GM23338 (cell line): ENCODE measurements at regions not wholly inside any gene's neighbourhood (a gene's known extent, or its start where the extent isn't known, plus 50 kb on each side); places are given as distances from the start of the nearest gene placed in this dataset.

ENCODE experiments used
- CREB1 ChIP-seq: fragments of 250-450 bp; sonication (Bioruptor Pico); IDR thresholded peaks from 2 replicates; pipeline ENCODE4 v1.5.0; 2020; ENCODE audit warnings: low read depth, mild to moderate bottlenecking, moderate library complexity
- CTCF ChIP-seq, 2 experiments: fragments of 200-600 bp in 1 of 2; sonication (generic) in 1 of 2; conservative IDR thresholded peaks; 2 replicates each; pipeline versions ENCODE4 v1.5.1 to v1.6.1; 2016 to 2017; ENCODE audit warnings: antibody characterized with exemption in 2 of 2, low read depth in 2 of 2, mild to moderate bottlenecking in 2 of 2, moderate library complexity in 1 of 2
- EZH2 ChIP-seq: fragments of 200-600 bp; sonication (generic); IDR thresholded peaks from one replicate; pipeline ENCODE4 v1.8.0; 2017; ENCODE audit warnings: antibody characterized with exemption, mild to moderate bottlenecking, low read depth; ENCODE audit not compliant: unreplicated experiment
- NANOG ChIP-seq: IDR thresholded peaks from 2 replicates; pipeline ENCODE4 v1.6.1; 2016; ENCODE audit warnings: antibody characterized with exemption, borderline replicate concordance
- STAT1 ChIP-seq: IDR thresholded peaks from one replicate; pipeline ENCODE4 v1.6.1; 2016; ENCODE audit warnings: antibody characterized with exemption; ENCODE audit not compliant: unreplicated experiment
- TF ChIP-seq, protein P1 (sequence below): IDR thresholded peaks from one replicate; pipeline ENCODE4 v1.6.1; 2018; ENCODE audit warnings: antibody characterized with exemption; ENCODE audit not compliant: unreplicated experiment

DNA sequence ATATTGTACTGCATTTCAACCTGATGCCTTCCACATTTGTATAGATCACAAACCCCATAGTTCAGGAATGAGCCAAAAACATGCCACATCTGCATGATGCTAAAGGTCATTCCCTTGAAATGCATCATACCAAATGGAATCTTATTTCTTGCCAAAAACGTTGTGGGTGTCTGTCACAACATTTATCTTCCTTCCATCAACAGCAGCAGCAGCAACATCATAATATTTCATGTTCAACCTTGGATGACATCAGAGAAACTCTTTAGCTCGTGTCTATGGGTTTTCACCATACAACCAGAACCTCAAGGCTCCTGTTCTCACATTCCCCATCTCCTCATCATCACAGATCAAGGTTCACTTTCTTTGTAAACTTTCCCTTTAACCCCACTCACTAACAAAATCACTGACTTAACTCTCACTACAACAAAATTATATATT, 221.3 kb upstream of the CTAGE1 start:
- TF ChIP-seq CREB1 (CRISPR knock-in tag) (no peak), NANOG (no peak), CTCF (conservative IDR thresholded peaks at IDR 0.05; ENCODE audit: low read depth in 2 of 2) (no peak), STAT1 (no peak), EZH2 (no peak)
- TF ChIP-seq, protein P1, sequence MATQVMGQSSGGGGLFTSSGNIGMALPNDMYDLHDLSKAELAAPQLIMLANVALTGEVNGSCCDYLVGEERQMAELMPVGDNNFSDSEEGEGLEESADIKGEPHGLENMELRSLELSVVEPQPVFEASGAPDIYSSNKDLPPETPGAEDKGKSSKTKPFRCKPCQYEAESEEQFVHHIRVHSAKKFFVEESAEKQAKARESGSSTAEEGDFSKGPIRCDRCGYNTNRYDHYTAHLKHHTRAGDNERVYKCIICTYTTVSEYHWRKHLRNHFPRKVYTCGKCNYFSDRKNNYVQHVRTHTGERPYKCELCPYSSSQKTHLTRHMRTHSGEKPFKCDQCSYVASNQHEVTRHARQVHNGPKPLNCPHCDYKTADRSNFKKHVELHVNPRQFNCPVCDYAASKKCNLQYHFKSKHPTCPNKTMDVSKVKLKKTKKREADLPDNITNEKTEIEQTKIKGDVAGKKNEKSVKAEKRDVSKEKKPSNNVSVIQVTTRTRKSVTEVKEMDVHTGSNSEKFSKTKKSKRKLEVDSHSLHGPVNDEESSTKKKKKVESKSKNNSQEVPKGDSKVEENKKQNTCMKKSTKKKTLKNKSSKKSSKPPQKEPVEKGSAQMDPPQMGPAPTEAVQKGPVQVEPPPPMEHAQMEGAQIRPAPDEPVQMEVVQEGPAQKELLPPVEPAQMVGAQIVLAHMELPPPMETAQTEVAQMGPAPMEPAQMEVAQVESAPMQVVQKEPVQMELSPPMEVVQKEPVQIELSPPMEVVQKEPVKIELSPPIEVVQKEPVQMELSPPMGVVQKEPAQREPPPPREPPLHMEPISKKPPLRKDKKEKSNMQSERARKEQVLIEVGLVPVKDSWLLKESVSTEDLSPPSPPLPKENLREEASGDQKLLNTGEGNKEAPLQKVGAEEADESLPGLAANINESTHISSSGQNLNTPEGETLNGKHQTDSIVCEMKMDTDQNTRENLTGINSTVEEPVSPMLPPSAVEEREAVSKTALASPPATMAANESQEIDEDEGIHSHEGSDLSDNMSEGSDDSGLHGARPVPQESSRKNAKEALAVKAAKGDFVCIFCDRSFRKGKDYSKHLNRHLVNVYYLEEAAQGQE, result no peak
